NT2/D1 (cell line): ENCODE measurements at regions not wholly inside any gene's neighbourhood (a gene's known extent, or its start where the extent isn't known, plus 50 kb on each side); places are given as distances from the start of the nearest gene placed in this dataset.

Experiments
- SUZ12 ChIP-seq: IDR thresholded peaks from 2 replicates; pipeline ENCODE4 v1.6.1; 2011; ENCODE audit not compliant: insufficient read length, insufficient read depth; ENCODE audit errors: extremely low read depth
- YY1 ChIP-seq: IDR thresholded peaks from 2 replicates; pipeline ENCODE4 v1.6.1; 2011; ENCODE audit not compliant: insufficient read length, insufficient read depth
- ZNF274 ChIP-seq: IDR thresholded peaks from 2 replicates; pipeline ENCODE4 v1.6.1; 2011; ENCODE audit warnings: mild to moderate bottlenecking, low read depth, low read length

GRCh38 chr2:195438692-195439091 lies 218.3 kb upstream of the SLC39A10 start:
- TF ChIP-seq YY1 (no peak), ZNF274 (no peak), SUZ12 (no peak)
